ENCODE measurements at regions not wholly inside any gene's neighbourhood (a gene's known extent, or its start where the extent isn't known, plus 50 kb on each side); places are given as distances from the start of the nearest gene placed in this dataset.

GRCh38 chr13:62687732-62688131, 1272.1 kb upstream of the PCDH20 start:
- TF ChIP-seq, protein P1, sequence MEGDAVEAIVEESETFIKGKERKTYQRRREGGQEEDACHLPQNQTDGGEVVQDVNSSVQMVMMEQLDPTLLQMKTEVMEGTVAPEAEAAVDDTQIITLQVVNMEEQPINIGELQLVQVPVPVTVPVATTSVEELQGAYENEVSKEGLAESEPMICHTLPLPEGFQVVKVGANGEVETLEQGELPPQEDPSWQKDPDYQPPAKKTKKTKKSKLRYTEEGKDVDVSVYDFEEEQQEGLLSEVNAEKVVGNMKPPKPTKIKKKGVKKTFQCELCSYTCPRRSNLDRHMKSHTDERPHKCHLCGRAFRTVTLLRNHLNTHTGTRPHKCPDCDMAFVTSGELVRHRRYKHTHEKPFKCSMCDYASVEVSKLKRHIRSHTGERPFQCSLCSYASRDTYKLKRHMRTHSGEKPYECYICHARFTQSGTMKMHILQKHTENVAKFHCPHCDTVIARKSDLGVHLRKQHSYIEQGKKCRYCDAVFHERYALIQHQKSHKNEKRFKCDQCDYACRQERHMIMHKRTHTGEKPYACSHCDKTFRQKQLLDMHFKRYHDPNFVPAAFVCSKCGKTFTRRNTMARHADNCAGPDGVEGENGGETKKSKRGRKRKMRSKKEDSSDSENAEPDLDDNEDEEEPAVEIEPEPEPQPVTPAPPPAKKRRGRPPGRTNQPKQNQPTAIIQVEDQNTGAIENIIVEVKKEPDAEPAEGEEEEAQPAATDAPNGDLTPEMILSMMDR (IDR thresholded peaks at IDR 0.05): no peak
- no peak for TF ChIP-seq ZFX (IDR thresholded peaks at IDR 0.05; ENCODE audit: borderline replicate concordance)

Data from 22Rv1 (cell line).